Body of pancreas (tissue), 4 donors: ENCODE measurements at regions not wholly inside any gene's neighbourhood (a gene's known extent, or its start where the extent isn't known, plus 50 kb on each side); places are given as distances from the start of the nearest gene placed in this dataset.

Experiments used
- POLR2A ChIP-seq, 3 donors: fragments of 450-650 bp; IDR thresholded peaks; one replicate each; pipeline ENCODE4 v1.6.1; 2016; ENCODE audit warnings: antibody characterized with exemption in 3 of 3, mild to moderate bottlenecking in 2 of 3
- TF ChIP-seq, protein P1 (sequence below), 7 experiments: fragments of 450-650 bp in 4 of 7; fragments of 200-600 bp in 3 of 7; sonication (generic) in 3 of 7; IDR thresholded peaks; one replicate each; pipeline ENCODE4 v1.5.1; 2016 to 2019; ENCODE audit warnings: antibody characterized with exemption in 7 of 7

GRCh38 chr12:17878714-17879113 is 211.3 kb downstream of the RERGL start:
- no peak for TF ChIP-seq POLR2A (IDR thresholded peaks at IDR 0.05)
- TF ChIP-seq, protein P1, sequence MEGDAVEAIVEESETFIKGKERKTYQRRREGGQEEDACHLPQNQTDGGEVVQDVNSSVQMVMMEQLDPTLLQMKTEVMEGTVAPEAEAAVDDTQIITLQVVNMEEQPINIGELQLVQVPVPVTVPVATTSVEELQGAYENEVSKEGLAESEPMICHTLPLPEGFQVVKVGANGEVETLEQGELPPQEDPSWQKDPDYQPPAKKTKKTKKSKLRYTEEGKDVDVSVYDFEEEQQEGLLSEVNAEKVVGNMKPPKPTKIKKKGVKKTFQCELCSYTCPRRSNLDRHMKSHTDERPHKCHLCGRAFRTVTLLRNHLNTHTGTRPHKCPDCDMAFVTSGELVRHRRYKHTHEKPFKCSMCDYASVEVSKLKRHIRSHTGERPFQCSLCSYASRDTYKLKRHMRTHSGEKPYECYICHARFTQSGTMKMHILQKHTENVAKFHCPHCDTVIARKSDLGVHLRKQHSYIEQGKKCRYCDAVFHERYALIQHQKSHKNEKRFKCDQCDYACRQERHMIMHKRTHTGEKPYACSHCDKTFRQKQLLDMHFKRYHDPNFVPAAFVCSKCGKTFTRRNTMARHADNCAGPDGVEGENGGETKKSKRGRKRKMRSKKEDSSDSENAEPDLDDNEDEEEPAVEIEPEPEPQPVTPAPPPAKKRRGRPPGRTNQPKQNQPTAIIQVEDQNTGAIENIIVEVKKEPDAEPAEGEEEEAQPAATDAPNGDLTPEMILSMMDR (IDR thresholded peaks at IDR 0.05) = no peak
